ENCODE measurements at regions not wholly inside any gene's neighbourhood (a gene's known extent, or its start where the extent isn't known, plus 50 kb on each side); places are given as distances from the start of the nearest gene placed in this dataset.

GRCh38 chr12:60225216-60226000 is 629.6 kb downstream of the SLC16A7 start:
- TF ChIP-seq CTCF (IDR thresholded peaks at IDR 0.05) (no peak), POLR2A (IDR thresholded peaks at IDR 0.05) (no peak)

All from right lobe of liver (tissue), 4 donors.